ENCODE measurements at regions not wholly inside any gene's neighbourhood (a gene's known extent, or its start where the extent isn't known, plus 50 kb on each side); places are given as distances from the start of the nearest gene placed in this dataset.

GRCh38 chr1:234542211-234542850, 63.4 kb upstream of the TARBP1 start:
- peaks cover 19% of the 10 kb centered on the region for H3K4me1 ChIP-seq (ENCODE audit: control insufficient read depth, insufficient read depth, low read length)

More at GRCh38 chr1:234542211-234542850, 63.4 kb upstream of the TARBP1 start:
- Histone ChIP-seq H3K27me3 (ENCODE audit: control insufficient read depth, insufficient read depth, low read length) (no peaks in the 10 kb centered on the region; the same call in 1 of the 2 replicates), H3K36me3 (ENCODE audit: control insufficient read depth, insufficient read depth, low read length) (no peaks in the 10 kb centered on the region), H3K4me2 (ENCODE audit: low read depth, low read length) (no peak overlapping the region), H2AK9ac (replicated peaks; ENCODE audit: low read depth, low read length, poor library complexity) (no peak overlapping the region), H4K8ac (ENCODE audit: low read depth in 2 of 2, low read length in 2 of 2) (no peak overlapping the region), H2BK20ac (ENCODE audit: low read depth, low read length) (no peak overlapping the region), H3K4ac (ENCODE audit: low read depth, low read length) (no peak overlapping the region), H4K20me1 (ENCODE audit: insufficient read depth, low read length) (no peaks in the 10 kb centered on the region), H3K27ac (ENCODE audit: insufficient read depth, low read length) (no peak overlapping the region), H3K9me3 (ENCODE audit: control insufficient read depth, insufficient read depth, low read length) (no peaks in the 10 kb centered on the region), H2BK120ac (ENCODE audit: low read depth, low read length) (no peak overlapping the region), H3K9me1 (ENCODE audit: insufficient read depth, low read length) (peaks cover 16% of the 10 kb centered on the region), H3K23ac (ENCODE audit: low read depth, low read length) (no peak overlapping the region), H2BK15ac (ENCODE audit: low read depth, low read length) (no peak overlapping the region), H4K91ac (ENCODE audit: insufficient read depth, low read depth, low read length) (no peak overlapping the region; the same call in 1 of the 2 replicates), H3K18ac (ENCODE audit: low read depth, low read length) (no peak overlapping the region), H3K4me3 (ENCODE audit: insufficient read depth, low read depth, low read length) (no peak overlapping the region), H3K79me1 (ENCODE audit: low read depth in 1 of 2, low read length in 2 of 2) (no peaks in the 10 kb centered on the region), H2BK5ac (ENCODE audit: low read depth, low read length, poor library complexity, severe bottlenecking) (no peak overlapping the region), H3K56ac (ENCODE audit: extremely low read depth, insufficient read depth, low read length) (no peak overlapping the region), H2AFZ (replicated peaks; ENCODE audit: low read length, poor library complexity) (no peak overlapping the region), H4K5ac (ENCODE audit: low read depth, low read length) (no peak overlapping the region), H3K14ac (replicated peaks; ENCODE audit: low read depth, low read length) (no peak overlapping the region), H2AK5ac (ENCODE audit: low read depth, low read length) (peak overlapping the region; percentile 60; the same call in 1 of the 2 replicates), H3K9ac (ENCODE audit: low read depth, low read length) (no peak overlapping the region)
- TF ChIP-seq ELK1 (IDR thresholded peaks at IDR 0.05; ENCODE audit: borderline replicate concordance, low read depth, low read length): no peak
- no peak for TF ChIP-seq RAD21 (IDR thresholded peaks at IDR 0.05; ENCODE audit: low read length)
- TF ChIP-seq CEBPB (IDR thresholded peaks at IDR 0.05; ENCODE audit: low read depth, low read length): no peak
- no peak for TF ChIP-seq RCOR1 (IDR thresholded peaks at IDR 0.05; ENCODE audit: insufficient replicate concordance, low read length)
- TF ChIP-seq RFX5 (IDR thresholded peaks at IDR 0.05; ENCODE audit: low read depth, low read length): no peak
- no peak for TF ChIP-seq FOS (IDR thresholded peaks at IDR 0.05; ENCODE audit: low read depth, low read length)
- TF ChIP-seq MXI1 (IDR thresholded peaks at IDR 0.05; ENCODE audit: borderline replicate concordance, low read depth, low read length): no peak
- no peak for TF ChIP-seq BHLHE40 (IDR thresholded peaks at IDR 0.05; ENCODE audit: low read depth, low read length)
- no peak for TF ChIP-seq CHD1 (IDR thresholded peaks at IDR 0.05; ENCODE audit: low read depth, low read length)
- no peak for TF ChIP-seq POLR2A (IDR thresholded peaks at IDR 0.05; ENCODE audit: low read depth, low read length)
- ChIA-PET CTCF (no interaction called here), POLR2A (ENCODE audit: unreplicated experiment) (no interaction called here)
- DNase-seq: no peak
- BruUV-seq (replicated peaks): no TSS peak
- intact Hi-C loops (cut with micrococcal nuclease): no loop called here
- in situ Hi-C loops (cut with MboI; ENCODE audit: low sequenced_read_pairs): no loop called here
- no peak for ATAC-seq (ENCODE audit: low read depth)
- WGBS, 2 experiments (ENCODE audit: extremely low coverage in 2 of 2, insufficient read length in 1 of 2): 100% methylated on average over 2 of the region's 13 CpGs; no CpG with 5 or more reads in 1 of the 2 experiments
- dilution Hi-C loops (cut with HindIII; ENCODE audit: low sequenced_read_pairs, unreplicated experiment): no loop called here

Data from IMR-90 (cell line).